UCSD-AML1 (cell line): ENCODE measurements at regions not wholly inside any gene's neighbourhood (a gene's known extent, or its start where the extent isn't known, plus 50 kb on each side); places are given as distances from the start of the nearest gene placed in this dataset.

ENCODE experiments used
- DNase-seq: peaks from one replicate; lab custom pipeline; 2025; ENCODE audit not compliant: unreplicated experiment; lab: John Stamatoyannopoulos, UW

DNA sequence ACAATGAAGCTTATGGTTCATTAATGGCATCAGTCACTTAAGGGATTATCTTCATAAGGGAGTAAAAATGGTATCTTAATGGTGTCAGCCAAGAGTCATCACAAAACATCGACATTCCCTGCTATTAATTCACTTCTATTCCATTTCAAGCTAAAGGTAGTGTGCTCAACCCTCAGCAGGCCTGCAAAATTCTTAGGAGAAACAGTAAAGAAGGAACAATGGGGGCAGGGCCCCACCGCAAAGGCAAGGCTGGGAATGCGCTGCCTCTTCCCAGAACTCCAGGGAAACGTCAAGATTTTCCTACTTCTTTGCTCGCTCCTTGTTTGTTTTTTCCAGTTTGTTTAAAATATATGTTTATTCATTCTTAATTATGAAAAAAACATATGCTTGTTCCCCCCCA, 187.3 kb upstream of the TSC22D2 start:
- no peak for DNase-seq

DNA sequence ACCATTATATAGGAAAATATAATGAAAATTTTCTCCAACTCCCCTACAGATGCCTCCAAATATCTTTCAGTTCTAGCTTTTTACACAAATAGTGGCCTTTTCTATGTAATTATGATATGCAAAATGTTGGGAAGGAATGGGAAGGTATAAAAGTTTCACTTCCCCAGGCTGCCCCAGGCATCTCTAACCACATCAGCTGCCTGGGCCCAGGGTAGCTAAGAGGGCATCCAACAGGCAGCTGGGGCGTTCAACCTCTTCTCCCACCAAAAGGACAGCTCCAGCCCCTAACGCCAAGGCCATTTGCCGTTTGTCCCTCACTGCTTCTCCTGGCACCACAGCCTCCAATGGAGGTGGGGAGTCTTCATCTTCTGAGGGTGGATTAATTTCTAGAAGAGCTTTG, 188.1 kb upstream of the TSC22D2 start:
- no peak for DNase-seq

DNA sequence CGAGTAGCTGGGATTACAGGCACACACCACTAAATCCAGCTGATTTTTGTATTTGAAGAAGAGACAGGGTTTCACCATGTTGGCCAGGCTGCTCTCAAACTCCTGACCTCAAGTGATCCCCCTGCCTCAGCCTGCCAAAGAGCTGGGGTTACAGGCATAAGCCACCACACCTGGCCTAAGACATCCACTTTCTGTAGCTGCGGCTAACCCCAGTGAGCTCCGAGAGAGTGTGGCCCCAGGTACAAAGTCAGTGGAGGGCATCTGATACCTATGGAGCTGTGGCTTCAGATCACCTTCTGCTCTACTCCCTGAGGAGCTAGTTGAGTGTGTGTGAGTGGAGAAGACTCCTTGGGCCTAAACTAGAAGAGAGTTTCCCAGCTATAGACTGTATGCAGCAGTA, 189.3 kb upstream of the TSC22D2 start:
- no peak for DNase-seq

DNA sequence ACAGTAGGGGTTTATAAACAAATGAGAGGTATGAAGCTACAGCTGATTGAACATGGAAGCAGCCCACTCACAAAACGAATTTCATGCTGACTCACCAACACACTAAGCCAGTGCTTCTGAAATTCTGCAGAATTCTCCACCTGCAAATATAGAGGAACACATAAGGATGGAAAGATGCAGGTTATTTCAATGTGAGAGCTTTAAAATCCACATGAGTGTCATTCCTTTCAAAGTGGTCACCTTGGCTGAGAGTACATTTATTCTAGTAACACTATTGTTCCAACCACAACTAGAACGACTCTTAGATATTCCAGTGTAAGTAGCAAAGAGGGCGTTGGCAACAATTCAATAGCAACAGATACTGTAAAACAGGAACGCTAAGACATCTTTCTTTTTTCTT, 189.9 kb upstream of the TSC22D2 start:
- DNase-seq: no peak

- DNase-seq: no peak
Observed at GRCh38 chr3:150217691-150218090, 190.4 kb upstream of the TSC22D2 start.

- DNase-seq: no peak
Observed at GRCh38 chr3:150216866-150217600, 191.1 kb upstream of the TSC22D2 start.

DNA sequence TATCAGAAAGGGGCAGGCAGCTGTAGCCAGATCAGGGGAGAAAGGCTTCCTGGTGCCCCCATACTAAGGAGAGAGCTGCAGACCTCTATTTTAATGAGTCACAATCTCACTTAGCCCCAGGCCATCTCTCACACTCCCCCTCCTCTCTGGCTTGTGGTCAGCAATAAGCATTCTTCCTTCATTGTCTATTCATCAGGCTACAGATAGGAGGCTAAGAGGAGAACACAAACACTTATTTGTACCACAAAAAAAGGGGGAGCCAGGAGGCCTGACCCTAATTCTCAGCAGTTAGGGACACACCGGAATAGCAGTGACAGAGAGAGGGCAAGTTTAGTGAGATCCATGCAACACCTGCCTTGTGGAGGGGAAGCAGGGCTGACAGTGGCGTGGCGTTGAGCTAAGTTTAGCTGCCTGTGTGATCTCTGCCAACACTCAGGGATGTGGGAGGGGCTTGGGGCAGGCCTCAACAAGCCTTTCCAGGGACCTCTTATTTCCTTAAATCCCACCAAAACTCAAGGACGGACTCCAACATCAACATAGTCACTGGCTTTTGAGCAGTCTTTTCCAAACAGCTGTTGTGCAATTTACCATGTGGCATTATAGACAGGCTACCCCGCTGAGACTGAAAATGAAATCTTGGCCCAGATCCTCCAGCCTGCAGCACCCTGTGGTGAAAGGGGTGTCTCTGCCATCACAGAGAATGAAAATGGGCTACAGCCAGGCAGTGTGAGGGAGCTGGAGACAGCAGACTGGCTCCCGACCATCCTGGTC, 191.9 kb upstream of the TSC22D2 start:
- DNase-seq: no peak

- DNase-seq: no peak
Observed at GRCh38 chr3:150215616-150216015, 192.5 kb upstream of the TSC22D2 start.

GRCh38 chr3:150213577-150213976, 194.5 kb upstream of the TSC22D2 start:
- DNase-seq: no peak

- DNase-seq: no peak
Observed at GRCh38 chr3:150210461-150211110, 197.5 kb upstream of the TSC22D2 start.

DNA sequence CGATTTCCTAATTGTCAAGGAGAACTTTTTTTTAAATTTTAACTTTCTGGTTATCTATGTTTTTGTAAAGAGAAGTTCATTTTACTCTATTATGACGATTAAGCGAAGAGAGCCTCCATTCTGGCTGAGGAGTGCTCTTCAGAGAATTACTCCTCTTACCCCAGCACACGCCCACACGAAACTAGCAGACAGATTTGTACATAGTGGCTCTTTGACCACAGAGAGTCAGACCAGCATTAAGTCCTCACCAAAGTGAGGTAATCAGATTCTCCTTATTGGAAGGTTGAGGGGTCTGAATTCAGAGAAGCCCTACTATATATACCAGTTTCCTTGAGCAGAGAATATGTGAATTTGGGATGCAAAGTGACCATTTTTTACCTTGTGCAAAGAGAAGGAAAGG, 204.8 kb upstream of the TSC22D2 start:
- DNase-seq: no peak

GRCh38 chr3:150202711-150203110, 205.4 kb upstream of the TSC22D2 start:
- no peak for DNase-seq

- DNase-seq: no peak
Observed at GRCh38 chr3:150194957-150195356, 213.1 kb upstream of the TSC22D2 start.

- DNase-seq: no peak
Observed at GRCh38 chr3:150194513-150194912, 213.6 kb upstream of the TSC22D2 start.

GRCh38 chr3:150184426-150185071, 213.9 kb upstream of the PFN2 start:
- no peak for DNase-seq

DNA sequence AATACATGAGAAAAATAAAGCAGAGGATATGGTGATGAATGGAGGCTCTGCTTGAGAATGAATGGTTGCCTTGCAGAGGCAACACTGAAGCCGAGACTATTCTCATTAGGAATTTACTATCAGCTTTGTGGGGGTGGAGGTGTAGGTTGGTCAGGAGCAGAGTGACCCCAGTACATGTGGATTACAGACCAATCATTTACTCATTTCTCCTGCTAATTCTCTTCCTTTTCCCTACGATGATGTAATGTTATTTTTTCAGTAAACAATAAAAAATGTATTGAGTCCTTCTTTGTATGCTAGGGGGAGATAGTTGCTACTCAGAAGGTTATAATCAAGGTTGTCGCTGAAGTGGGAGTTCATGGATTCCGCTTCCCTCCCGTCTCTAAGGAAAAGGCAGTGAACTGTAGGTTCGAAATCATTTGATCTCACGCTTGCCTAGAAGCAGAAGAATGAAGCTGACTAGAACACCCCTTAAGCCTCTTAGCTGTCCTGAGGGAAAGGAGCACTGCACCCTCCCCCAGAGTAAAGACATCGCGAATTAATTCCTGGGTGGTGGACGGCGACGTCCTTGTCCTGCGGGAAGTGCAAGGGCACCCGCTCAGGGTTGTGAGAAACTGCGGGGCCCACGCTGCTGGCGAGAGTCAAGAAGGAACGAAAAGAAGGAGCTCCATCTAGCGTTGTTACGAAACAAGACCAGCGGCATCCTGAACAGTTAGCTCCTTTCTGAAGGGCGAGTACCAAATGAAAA, 213.2 kb upstream of the PFN2 start:
- DNase-seq: peak; percentile 54

DNA sequence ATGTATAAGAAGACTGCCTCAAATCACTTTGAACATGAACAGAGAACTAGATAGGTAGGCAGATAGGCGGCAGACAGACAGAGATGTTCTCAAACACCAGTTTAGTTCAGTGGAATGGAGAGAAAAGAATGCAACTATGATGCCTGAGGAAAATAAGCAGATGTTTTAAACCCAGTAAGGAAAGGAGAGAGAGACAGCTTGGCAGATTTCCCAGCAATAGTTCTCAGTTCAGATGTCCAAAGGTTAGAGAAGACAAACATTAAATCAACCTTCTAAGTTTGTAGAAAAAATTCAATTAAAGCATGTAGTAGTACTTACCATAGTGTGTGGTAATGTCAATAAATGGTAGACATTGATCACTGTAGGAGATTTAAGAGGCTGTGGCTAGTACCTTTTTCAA, 209.6 kb upstream of the PFN2 start:
- no peak for DNase-seq

- DNase-seq: no peak
Observed at GRCh38 chr3:150179330-150179729, 208.6 kb upstream of the PFN2 start.

- DNase-seq: no peak
Observed at GRCh38 chr3:150177673-150178381, 207.1 kb upstream of the PFN2 start.

- DNase-seq: no peak
Observed at GRCh38 chr3:150174179-150174578, 203.5 kb upstream of the PFN2 start.
